Neural cell (in vitro differentiated cells): ENCODE measurements at regions not wholly inside any gene's neighbourhood (a gene's known extent, or its start where the extent isn't known, plus 50 kb on each side); places are given as distances from the start of the nearest gene placed in this dataset.

Experiments
- H2AFZ ChIP-seq: fragments of 200-600, 300-800 bp; sonication (generic), shearing (Covaris generic); 2 replicates; pipeline ENCODE4 v1.6.0; 2014; ENCODE audit warnings: low read depth, mild to moderate bottlenecking, antibody characterized with exemption, low read length, moderate library complexity
- H3F3A ChIP-seq: fragments of 200-600 bp; shearing (Covaris generic); 2 replicates; pipeline ENCODE4 v1.6.1; 2016; ENCODE audit warnings: mild to moderate bottlenecking, moderate library complexity, mixed read lengths, antibody characterized with exemption, low read length; ENCODE audit not compliant: insufficient read depth, poor library complexity, severe bottlenecking
- H3K27ac ChIP-seq: fragments of 200-600, 300-800 bp; sonication (generic), shearing (Covaris generic); 2 replicates; pipeline ENCODE4 v1.5.1; 2014; ENCODE audit warnings: mild to moderate bottlenecking, low read length, moderate library complexity
- H3K27me3 ChIP-seq: fragments of 300-800, 200-600 bp; sonication (generic), shearing (Covaris generic); 2 replicates; pipeline ENCODE4 v1.6.0; 2014; ENCODE audit warnings: mild to moderate bottlenecking, low read depth, low read length, moderate library complexity; ENCODE audit not compliant: insufficient read depth
- H3K36me3 ChIP-seq: fragments of 300-800, 200-600 bp; sonication (generic), shearing (Covaris generic); 2 replicates; pipeline ENCODE4 v1.5.1; 2014; ENCODE audit warnings: mild to moderate bottlenecking, antibody characterized with exemption, low read length, moderate library complexity; ENCODE audit not compliant: insufficient read depth
- H3K4me2 ChIP-seq: fragments of 300-800, 200-600 bp; sonication (generic), shearing (Covaris generic); 2 replicates; pipeline ENCODE4 v1.6.0; 2014; ENCODE audit warnings: mild to moderate bottlenecking, low read length
- H3K4me3 ChIP-seq: fragments of 300-800, 200-600 bp; sonication (generic), shearing (Covaris generic); 2 replicates; pipeline ENCODE4 v1.5.1; 2014; ENCODE audit warnings: mild to moderate bottlenecking, low read length, moderate library complexity
- H3K79me2 ChIP-seq: fragments of 200-600 bp; shearing (Covaris generic); replicated peaks from 2 replicates; pipeline ENCODE4 v1.6.0; 2014; ENCODE audit warnings: mild to moderate bottlenecking, low read length, moderate library complexity; ENCODE audit not compliant: insufficient read depth
- H3K9ac ChIP-seq: fragments of 300-800, 200-600 bp; sonication (generic), shearing (Covaris generic); 2 replicates; pipeline ENCODE4 v1.6.1; 2016; ENCODE audit warnings: mild to moderate bottlenecking, low read length, mixed read lengths
- H3K9me2 ChIP-seq: fragments of 200-600 bp; shearing (Covaris generic); 2 replicates; pipeline ENCODE4 v1.6.1; 2016; ENCODE audit warnings: mild to moderate bottlenecking, low read length, mixed read lengths; ENCODE audit not compliant: insufficient read depth
- H3K9me3 ChIP-seq: fragments of 200-600, 300-800 bp; sonication (generic), shearing (Covaris generic); 2 replicates; pipeline ENCODE4 v1.6.1; 2016; ENCODE audit warnings: mild to moderate bottlenecking, mixed run types, low read length, moderate library complexity, mixed read lengths
- H4K20me1 ChIP-seq: fragments of 200-600 bp; shearing (Covaris generic); 2 replicates; pipeline ENCODE4 v1.6.1; 2016; ENCODE audit warnings: mild to moderate bottlenecking, mixed run types; ENCODE audit not compliant: insufficient read depth
- EP300 ChIP-seq: fragments of 450-650 bp; conservative IDR thresholded peaks from 2 replicates; pipeline ENCODE4 v1.6.1; 2014; ENCODE audit warnings: antibody characterized with exemption, mild to moderate bottlenecking, moderate library complexity; ENCODE audit not compliant: poor library complexity, severe bottlenecking
- EZH2 ChIP-seq: fragments of 200-600, 300-800 bp; shearing (Covaris generic), sonication (generic); IDR thresholded peaks from 2 replicates; pipeline ENCODE4 v1.6.1; 2014; ENCODE audit warnings: antibody characterized with exemption, low read length, borderline replicate concordance, mild to moderate bottlenecking; ENCODE audit not compliant: insufficient read depth, poor library complexity, severe bottlenecking
- MXI1 ChIP-seq: fragments of 450-650 bp; conservative IDR thresholded peaks from 2 replicates; pipeline ENCODE4 v1.6.1; 2014; ENCODE audit warnings: antibody characterized with exemption, mild to moderate bottlenecking; ENCODE audit not compliant: poor library complexity, severe bottlenecking
- POLR2AphosphoS5 ChIP-seq: IDR thresholded peaks from 2 replicates; pipeline ENCODE4 v1.6.1; 2012
- RAD21 ChIP-seq: fragments of 450-650 bp; conservative IDR thresholded peaks from 2 replicates; pipeline ENCODE4 v1.6.1; 2014; ENCODE audit warnings: antibody characterized with exemption, mild to moderate bottlenecking, moderate library complexity
- SMC3 ChIP-seq: fragments of 450-650 bp; conservative IDR thresholded peaks from 2 replicates; pipeline ENCODE4 v1.6.1; 2014; ENCODE audit warnings: antibody characterized with exemption, mild to moderate bottlenecking, moderate library complexity; ENCODE audit not compliant: poor library complexity
- TAF1 ChIP-seq: IDR thresholded peaks from 2 replicates; pipeline ENCODE4 v1.6.1; 2012; ENCODE audit warnings: low read depth
- TF ChIP-seq, protein P1 (sequence below): IDR thresholded peaks from 2 replicates; pipeline ENCODE4 v1.6.1; 2012; ENCODE audit warnings: borderline replicate concordance
- TF ChIP-seq, protein P2 (sequence below): fragments of 450-650 bp; IDR thresholded peaks from 2 replicates; pipeline ENCODE4 v1.5.1; 2014; ENCODE audit warnings: antibody characterized with exemption, mild to moderate bottlenecking, moderate library complexity; ENCODE audit not compliant: poor library complexity, severe bottlenecking

DNA sequence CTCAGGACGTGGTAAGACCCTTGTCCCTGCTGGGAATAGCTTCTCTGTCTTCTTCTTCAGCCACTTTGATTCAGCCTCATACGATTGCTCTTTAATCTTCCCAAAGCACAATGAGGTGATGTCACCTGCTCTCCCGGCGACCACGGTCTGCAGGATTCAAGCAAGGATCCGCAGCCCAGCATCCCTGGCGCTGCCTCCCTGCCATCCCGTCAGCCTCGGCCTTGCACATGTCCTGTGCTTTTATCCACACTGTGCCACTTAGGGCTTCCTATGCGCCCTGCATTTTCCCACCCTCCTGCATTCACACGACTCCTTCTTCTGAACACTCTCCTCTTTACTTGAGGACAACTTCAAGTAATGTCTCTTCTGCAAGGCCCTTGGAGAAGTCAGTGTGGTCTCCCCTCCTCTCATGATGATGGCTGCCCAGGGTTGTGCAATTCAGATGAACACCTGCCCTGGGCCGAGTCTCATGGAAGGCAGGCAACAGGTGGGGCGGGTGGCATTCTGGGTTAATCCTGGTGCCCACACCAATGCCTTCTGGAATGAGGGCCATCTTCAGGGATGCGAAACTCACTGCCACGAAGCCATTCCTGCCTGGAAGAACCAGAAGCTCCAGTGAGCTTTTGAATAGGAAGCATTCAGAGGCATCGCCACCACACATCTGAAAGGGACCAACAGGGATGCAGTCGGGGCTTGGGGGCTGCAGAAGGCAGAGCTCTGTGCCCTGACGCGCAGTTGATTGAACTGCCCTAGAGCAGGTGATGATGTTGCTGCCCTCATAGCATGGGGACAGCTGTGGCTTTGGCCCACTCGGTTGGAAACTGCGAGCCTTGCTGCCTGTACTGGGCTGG, 287.5 kb downstream of the GLRX3 start:
- Histone ChIP-seq H3K79me2 (no peaks in the 10 kb centered on the region), H3K4me3 (no peak overlapping the region), H3K4me2 (no peak overlapping the region), H3K9ac (no peak overlapping the region), H3K27me3 (no peaks in the 10 kb centered on the region), H3K36me3 (no peaks in the 10 kb centered on the region), H3K9me3 (no peaks in the 10 kb centered on the region), H3F3A (no peaks in the 10 kb centered on the region), H2AFZ (no peak overlapping the region), H3K9me2 (no peaks in the 10 kb centered on the region), H3K27ac (no peak overlapping the region), H4K20me1 (no peaks in the 10 kb centered on the region)
- no peak for TF ChIP-seq SMC3
- no peak for TF ChIP-seq EP300
- TF ChIP-seq, protein P1, sequence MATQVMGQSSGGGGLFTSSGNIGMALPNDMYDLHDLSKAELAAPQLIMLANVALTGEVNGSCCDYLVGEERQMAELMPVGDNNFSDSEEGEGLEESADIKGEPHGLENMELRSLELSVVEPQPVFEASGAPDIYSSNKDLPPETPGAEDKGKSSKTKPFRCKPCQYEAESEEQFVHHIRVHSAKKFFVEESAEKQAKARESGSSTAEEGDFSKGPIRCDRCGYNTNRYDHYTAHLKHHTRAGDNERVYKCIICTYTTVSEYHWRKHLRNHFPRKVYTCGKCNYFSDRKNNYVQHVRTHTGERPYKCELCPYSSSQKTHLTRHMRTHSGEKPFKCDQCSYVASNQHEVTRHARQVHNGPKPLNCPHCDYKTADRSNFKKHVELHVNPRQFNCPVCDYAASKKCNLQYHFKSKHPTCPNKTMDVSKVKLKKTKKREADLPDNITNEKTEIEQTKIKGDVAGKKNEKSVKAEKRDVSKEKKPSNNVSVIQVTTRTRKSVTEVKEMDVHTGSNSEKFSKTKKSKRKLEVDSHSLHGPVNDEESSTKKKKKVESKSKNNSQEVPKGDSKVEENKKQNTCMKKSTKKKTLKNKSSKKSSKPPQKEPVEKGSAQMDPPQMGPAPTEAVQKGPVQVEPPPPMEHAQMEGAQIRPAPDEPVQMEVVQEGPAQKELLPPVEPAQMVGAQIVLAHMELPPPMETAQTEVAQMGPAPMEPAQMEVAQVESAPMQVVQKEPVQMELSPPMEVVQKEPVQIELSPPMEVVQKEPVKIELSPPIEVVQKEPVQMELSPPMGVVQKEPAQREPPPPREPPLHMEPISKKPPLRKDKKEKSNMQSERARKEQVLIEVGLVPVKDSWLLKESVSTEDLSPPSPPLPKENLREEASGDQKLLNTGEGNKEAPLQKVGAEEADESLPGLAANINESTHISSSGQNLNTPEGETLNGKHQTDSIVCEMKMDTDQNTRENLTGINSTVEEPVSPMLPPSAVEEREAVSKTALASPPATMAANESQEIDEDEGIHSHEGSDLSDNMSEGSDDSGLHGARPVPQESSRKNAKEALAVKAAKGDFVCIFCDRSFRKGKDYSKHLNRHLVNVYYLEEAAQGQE = no peak

DNA sequence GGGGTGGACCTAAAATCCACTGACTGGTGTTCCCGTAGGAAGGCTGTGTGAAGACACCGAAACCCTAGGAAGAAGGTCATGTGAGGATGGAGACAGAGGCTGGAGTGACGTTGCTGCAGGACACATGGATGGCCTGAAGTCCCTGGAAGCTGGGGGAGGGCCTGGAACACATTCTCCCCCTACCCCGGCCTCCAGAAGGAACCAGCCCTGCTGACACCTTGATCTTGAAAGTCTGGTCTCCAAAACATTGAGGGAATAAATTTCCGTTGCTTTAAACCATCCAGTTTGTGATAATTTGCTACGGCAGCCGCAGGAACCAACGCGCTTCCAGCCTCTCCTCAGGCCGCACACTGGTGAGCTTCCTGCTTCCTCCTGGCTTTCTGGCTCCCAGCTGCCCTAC, 288.2 kb downstream of the GLRX3 start:
- Histone ChIP-seq H3K27me3 (no peaks in the 10 kb centered on the region), H3F3A (no peaks in the 10 kb centered on the region), H3K36me3 (no peaks in the 10 kb centered on the region), H3K9me3 (no peaks in the 10 kb centered on the region), H3K9ac (no peak overlapping the region), H3K9me2 (no peaks in the 10 kb centered on the region), H3K79me2 (no peaks in the 10 kb centered on the region), H3K4me2 (no peak overlapping the region), H2AFZ (no peak overlapping the region), H4K20me1 (no peaks in the 10 kb centered on the region), H3K4me3 (no peak overlapping the region), H3K27ac (no peak overlapping the region)
- TF ChIP-seq RAD21 (no peak), SMC3 (no peak), POLR2AphosphoS5 (no peak), EZH2 (no peak), EP300 (no peak), TAF1 (no peak), MXI1 (no peak)
- TF ChIP-seq, protein P2, sequence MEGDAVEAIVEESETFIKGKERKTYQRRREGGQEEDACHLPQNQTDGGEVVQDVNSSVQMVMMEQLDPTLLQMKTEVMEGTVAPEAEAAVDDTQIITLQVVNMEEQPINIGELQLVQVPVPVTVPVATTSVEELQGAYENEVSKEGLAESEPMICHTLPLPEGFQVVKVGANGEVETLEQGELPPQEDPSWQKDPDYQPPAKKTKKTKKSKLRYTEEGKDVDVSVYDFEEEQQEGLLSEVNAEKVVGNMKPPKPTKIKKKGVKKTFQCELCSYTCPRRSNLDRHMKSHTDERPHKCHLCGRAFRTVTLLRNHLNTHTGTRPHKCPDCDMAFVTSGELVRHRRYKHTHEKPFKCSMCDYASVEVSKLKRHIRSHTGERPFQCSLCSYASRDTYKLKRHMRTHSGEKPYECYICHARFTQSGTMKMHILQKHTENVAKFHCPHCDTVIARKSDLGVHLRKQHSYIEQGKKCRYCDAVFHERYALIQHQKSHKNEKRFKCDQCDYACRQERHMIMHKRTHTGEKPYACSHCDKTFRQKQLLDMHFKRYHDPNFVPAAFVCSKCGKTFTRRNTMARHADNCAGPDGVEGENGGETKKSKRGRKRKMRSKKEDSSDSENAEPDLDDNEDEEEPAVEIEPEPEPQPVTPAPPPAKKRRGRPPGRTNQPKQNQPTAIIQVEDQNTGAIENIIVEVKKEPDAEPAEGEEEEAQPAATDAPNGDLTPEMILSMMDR = no peak
- TF ChIP-seq, protein P1 = no peak
